ENCODE measurements at regions not wholly inside any gene's neighbourhood (a gene's known extent, or its start where the extent isn't known, plus 50 kb on each side); places are given as distances from the start of the nearest gene placed in this dataset.

- peak overlapping the region; percentile 34 for H3K27ac ChIP-seq
- no peaks in the 10 kb centered on the region for H3K27me3 ChIP-seq (replicated peaks)
- DNase-seq = peak; percentile 42
- TF ChIP-seq CTCF (IDR thresholded peaks at IDR 0.05; ENCODE audit: low read depth, low read length, missing control alignments) = no peak
- H3K4me3 ChIP-seq (ENCODE audit: low read depth, low read length) = no peak overlapping the region
- in situ Hi-C loops (cut with HindIII; ENCODE audit: low pct_ligation_motif_present, low sequenced_read_pairs) = no loop called here
- no peaks in the 10 kb centered on the region for H3K36me3 ChIP-seq (replicated peaks)
These were observed 1030.4 kb upstream of the CNTN5 start for GRCh38 chr11:97990162-97990920.

GRCh38 chr11:97993562-97993961 is 1027.2 kb upstream of the CNTN5 start:
- DNase-seq = no peak
- Histone ChIP-seq H3K27me3 (replicated peaks) (no peaks in the 10 kb centered on the region), H3K27ac (no peak overlapping the region), H3K4me3 (ENCODE audit: low read depth, low read length) (no peak overlapping the region), H3K36me3 (replicated peaks) (no peaks in the 10 kb centered on the region)
- in situ Hi-C loops (cut with HindIII; ENCODE audit: low pct_ligation_motif_present, low sequenced_read_pairs) = no loop called here
- TF ChIP-seq CTCF (IDR thresholded peaks at IDR 0.05; ENCODE audit: low read depth, low read length, missing control alignments) = no peak

- Histone ChIP-seq H3K27me3 (replicated peaks) (no peaks in the 10 kb centered on the region), H3K36me3 (replicated peaks) (no peaks in the 10 kb centered on the region), H3K27ac (no peak overlapping the region), H3K4me3 (ENCODE audit: low read depth, low read length) (no peak overlapping the region)
- TF ChIP-seq CTCF (IDR thresholded peaks at IDR 0.05; ENCODE audit: low read depth, low read length, missing control alignments) = no peak
- in situ Hi-C loops (cut with HindIII; ENCODE audit: low pct_ligation_motif_present, low sequenced_read_pairs) = no loop called here
- DNase-seq = no peak
These were observed 1024.9 kb upstream of the CNTN5 start for GRCh38 chr11:97995874-97996273.

- in situ Hi-C loops (cut with HindIII; ENCODE audit: low pct_ligation_motif_present, low sequenced_read_pairs) = no loop called here
- Histone ChIP-seq H3K27me3 (replicated peaks) (no peaks in the 10 kb centered on the region), H3K36me3 (replicated peaks) (no peaks in the 10 kb centered on the region), H3K4me3 (ENCODE audit: low read depth, low read length) (no peak overlapping the region), H3K27ac (no peak overlapping the region)
- DNase-seq = no peak
- no peak for TF ChIP-seq CTCF (IDR thresholded peaks at IDR 0.05; ENCODE audit: low read depth, low read length, missing control alignments)
These were observed 1024.0 kb upstream of the CNTN5 start for GRCh38 chr11:97996762-97997161.

GRCh38 chr11:98003606-98004371 is 1017.0 kb upstream of the CNTN5 start:
- DNase-seq = no peak
- in situ Hi-C loops (cut with HindIII; ENCODE audit: low pct_ligation_motif_present, low sequenced_read_pairs) = no loop called here
- TF ChIP-seq CTCF (IDR thresholded peaks at IDR 0.05; ENCODE audit: low read depth, low read length, missing control alignments) = no peak
- H3K36me3 ChIP-seq (replicated peaks) = no peaks in the 10 kb centered on the region
- H3K27ac ChIP-seq = no peak overlapping the region
- H3K27me3 ChIP-seq (replicated peaks) = no peaks in the 10 kb centered on the region
- no peak overlapping the region for H3K4me3 ChIP-seq (ENCODE audit: low read depth, low read length)

Data from brain microvascular endothelial cell (primary cell).